Activated naive CD4-positive, alpha-beta T cell treated with anti-CD3 and anti-CD28 coated beads, Interleukin-2, amount 50 U/mL, for 16 hours (primary cell): ENCODE measurements at regions not wholly inside any gene's neighbourhood (a gene's known extent, or its start where the extent isn't known, plus 50 kb on each side); places are given as distances from the start of the nearest gene placed in this dataset.

Experiments used
- DNase-seq: peaks from one replicate; pipeline ENCODE4 v3.0.0-alpha.2; 2020

DNA sequence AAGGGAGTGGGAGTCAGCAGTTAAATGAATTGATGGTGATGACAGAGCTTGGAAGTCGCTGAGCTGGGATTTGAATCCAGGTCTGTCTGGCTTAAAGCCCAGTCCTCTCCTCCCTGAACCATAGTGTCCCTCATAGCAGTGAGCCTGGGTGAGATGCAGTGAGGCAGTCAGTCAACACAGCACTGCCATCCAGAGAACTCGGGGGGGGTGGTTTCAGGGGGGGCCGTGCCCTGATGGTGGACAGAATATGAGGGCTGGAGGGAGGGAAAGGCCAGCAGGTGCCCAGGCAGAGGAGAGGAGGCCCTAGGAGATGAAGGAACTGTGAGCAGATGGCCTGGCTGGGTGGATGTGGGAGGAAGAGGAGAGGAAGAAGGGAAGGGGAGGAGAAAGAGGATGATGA lies 405.6 kb downstream of the PTPRU start:
- DNase-seq = no peak

DNA sequence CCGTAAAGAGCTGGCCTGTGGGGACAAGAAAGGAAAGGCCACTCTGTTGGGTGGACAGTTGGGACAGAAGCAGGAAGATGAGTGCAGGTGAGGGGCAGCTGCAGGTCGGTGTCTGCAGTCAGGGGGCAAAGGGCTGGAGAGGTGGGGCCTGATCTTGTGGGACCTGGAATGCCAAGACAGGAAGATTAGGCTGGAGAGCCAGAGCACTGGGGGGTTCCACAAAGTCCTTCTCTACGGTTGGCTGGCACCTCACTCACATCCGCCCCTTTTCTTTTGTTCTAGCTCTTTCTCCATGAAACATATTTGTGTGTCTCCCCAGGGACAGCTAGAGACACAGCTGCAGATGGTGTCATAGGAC lies 404.1 kb downstream of the PTPRU start:
- no peak for DNase-seq

DNA sequence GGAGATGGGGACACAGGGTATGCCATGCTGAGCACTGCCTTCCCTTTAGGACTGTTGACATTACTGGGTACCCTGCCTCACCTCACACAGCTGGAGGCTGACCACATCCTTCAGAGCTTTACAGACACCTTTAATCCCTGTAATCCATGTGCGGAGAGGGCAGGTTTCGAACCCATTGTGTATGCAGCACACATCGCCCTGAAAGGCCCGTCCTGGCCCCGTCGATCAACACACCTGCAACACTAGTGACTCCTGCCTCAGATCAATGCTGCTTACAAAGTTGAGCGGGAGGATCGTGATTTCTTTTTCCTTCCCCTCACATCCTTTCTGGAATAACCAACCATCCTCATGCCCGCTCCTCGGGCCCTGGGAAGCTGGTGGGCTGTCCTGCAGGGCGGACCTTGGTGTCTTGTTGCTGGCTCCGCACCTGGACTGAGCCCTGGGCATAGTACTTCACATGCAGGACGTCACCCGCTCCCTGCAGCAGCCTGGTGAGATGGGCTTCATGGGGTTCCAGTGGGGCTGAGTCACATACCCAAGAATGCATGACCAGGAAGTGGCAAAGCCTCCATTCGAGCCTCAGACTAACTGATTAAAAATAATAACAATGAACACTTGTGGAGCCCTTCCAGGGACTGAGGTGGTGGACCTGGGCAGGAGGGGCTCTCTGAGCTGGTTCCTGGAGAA lies 403.6 kb downstream of the PTPRU start:
- DNase-seq = no peak

DNA sequence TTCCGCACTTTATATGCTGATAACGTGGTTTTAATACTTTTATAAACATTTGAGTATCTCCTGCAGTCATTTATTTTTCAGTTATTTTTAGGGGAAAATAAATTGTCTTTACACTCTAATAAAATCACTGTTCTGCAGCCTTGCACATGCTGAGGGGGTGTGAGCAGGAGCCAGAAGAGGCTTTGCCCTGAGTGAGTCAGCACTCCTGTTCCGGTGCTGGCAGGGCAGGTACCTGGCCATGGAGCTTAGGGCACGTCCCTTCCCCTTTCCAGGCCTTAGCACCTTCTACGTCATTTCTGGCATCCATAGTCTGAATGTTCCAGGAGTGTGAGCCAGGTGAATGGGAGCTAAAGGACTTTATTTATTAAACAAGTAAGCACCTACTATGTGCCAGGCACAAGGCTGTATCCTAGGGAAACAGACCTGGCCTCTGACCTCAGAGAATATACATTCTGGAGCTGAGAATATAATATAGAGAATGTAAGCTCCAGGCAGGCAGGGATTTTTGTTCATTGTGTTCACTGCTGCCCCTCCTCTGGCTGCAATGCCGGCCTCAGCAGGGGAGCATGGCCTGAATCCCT lies 402.9 kb downstream of the PTPRU start:
- DNase-seq = no peak

DNA sequence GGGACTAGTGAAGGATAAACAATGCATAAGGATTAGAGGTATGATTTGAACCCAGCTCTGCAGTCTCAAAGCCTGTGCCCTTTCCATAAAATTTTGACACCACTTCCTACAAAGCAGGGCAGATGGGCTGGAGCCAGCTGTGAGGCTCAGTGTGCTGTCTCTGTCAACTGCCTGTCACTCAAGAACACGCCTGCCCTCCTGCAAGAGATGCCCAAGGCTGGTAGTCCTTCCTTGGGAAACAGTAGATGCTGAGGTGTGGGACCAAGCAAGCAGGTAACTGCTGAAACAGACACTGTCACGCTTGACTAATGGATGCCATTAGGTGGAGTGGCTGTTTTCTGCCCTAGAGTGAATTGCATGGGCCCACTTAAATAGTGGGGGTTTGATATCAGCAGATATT lies 402.0 kb downstream of the PTPRU start:
- DNase-seq = no peak

DNA sequence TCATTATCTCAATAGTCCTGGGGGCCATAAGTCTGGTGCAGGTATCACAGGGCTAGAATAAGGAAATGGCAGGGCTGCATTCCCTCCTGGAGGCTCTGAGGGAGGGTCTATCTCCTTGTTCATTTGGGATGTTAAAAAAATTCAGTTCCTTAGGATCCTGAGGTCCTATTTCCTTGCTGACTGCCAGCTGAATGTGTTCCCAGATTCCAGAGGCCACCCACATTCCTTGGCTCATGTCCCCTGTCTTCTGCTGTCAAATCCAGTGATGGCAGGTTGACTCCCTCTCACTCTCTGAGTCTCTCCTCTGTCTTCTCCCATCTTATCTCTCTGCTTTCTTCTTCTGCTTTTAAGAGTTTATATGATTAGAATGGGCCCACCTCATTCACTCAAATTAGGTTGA lies 400.6 kb downstream of the PTPRU start:
- DNase-seq = no peak

DNA sequence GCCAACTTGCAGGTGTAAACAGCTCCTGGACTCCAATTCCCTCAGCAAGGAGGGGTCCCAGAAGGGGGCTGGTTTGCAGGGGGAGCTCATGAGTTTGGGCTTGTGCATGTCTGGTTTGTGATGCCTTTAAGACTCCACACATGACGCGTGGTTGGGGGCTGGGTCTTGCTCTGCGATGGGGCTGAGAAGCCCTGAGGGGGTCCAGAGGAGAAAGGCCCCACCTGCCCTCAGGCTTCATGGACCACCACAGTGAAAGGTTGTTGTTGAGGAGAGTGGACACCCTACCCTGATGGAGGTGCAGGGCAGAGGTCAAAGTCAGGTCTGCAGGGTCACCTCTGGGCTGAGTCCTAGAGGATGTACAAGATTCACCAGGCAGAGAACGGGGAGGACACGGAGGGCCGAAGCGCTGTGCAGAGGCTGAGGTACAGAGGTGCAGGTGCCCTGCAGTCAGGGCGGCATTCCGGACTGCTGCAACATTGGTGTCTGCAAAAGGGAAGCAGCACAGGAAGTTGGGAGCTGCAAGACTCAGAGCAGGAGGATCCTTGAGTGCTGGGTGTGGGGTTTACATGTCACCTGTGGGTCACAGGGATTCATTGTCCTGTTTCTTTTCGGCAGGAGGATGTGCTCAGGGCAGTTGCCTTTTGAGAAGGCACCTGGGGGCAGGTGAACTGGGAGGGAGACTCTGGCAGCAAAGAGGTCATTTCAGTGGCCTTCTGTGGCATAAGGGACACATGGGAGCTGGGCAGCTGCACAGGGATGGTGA lies 399.4 kb downstream of the PTPRU start:
- DNase-seq = no peak

DNA sequence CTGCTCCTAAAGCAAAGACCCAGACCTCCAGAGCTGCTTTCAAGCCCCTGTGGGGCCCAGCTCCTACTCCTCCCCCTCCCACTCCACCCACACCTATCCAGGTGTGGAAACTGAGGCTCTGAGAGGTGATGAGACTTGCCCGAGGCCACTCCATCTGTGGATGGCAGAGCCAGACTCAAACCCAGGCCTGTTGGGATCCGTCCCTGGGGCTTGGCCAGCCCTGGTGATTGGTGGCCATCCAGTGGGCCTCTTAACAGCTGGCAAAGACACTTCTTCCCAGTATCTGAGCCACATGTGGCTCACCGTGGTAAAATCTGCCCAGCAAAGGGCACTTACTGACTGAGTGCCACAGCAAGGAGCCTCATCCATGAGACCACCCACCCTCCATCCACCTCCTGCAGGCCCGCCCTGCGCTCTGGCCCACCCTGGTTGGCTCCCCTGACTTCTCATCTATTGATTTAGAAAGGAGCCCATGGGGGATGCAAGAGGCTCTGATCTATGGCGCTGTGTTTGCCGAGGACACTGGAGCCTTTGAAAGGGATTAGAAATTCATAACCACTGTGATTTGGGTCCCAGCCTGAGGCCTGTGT lies 398.5 kb downstream of the PTPRU start:
- no peak for DNase-seq

DNA sequence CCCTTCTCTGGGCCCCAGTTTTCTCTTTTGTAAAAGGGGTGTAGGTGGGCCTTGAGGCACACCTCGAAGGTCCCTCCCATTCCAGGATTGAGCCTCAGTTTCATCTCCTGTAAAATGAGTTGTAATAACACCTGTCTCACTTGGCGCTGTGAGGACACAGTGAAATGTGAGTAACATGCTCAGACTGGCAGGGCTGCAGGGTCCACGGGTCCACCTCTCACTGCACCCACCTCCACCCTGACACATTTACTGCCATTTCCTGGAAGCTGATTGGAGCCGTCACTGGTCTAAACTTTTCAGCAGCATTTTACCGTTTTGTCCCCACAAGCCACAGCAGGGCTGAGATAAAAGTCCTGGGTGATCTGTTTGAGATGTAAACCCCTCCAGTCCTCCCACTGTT lies 398.0 kb downstream of the PTPRU start:
- no peak for DNase-seq

DNA sequence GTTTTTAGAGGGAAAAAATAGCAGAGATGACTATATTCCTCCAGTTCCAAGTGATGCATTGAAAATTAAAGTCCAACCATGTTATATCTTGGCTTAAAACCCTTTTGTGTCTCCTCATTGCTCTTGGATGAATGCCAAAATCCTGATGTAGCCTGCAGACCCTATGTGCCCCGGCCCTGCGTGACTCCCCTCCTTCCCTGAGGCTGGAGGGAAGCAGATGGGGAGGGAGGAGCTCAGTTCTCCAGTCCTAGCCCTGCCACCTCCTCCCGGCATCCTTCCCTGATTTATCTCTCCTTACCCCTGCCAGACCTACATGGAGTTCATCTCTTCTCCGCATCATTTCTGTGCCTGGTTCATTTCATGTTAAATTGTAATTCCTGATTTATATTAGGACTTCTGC lies 397.4 kb downstream of the PTPRU start:
- DNase-seq = no peak

DNA sequence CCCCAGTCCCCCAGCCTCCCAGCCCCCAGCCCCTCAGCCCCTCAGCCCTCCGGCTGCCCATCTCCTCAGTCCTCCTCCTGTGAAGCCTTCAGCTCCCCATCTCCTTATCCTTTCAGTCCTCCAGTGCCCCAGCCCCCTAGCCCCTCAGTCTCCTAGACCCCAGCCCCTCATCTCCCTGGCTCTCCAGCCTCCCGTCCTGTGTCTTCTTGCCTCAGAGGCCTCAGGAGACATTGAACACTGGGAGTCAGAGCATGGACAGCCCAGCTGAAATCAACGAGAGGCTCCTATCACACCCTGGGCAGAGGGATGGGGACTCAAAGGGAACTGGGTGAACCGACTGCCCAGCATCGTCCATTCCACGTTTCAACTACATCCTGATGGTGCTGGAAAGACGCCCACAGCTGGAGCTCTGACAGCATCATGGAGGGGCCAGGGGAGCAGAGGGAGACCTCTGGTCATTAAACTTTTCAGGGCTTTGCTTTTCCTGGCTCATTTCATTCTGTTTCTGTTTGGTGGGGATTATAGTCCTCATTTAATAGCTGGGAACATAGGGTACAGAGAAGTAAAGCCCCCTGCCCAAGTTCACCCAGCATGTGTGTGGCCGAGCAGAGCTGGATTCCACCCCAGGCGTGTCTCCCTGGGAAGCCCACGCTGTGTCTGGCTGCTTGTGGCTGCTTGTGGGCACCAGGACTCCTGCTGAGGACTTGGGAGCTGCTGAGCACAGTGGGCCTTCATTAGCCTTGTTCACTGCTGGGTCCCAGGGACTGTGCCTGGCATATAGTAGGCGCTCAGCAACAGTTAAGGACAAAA lies 396.7 kb downstream of the PTPRU start:
- DNase-seq = no peak

DNA sequence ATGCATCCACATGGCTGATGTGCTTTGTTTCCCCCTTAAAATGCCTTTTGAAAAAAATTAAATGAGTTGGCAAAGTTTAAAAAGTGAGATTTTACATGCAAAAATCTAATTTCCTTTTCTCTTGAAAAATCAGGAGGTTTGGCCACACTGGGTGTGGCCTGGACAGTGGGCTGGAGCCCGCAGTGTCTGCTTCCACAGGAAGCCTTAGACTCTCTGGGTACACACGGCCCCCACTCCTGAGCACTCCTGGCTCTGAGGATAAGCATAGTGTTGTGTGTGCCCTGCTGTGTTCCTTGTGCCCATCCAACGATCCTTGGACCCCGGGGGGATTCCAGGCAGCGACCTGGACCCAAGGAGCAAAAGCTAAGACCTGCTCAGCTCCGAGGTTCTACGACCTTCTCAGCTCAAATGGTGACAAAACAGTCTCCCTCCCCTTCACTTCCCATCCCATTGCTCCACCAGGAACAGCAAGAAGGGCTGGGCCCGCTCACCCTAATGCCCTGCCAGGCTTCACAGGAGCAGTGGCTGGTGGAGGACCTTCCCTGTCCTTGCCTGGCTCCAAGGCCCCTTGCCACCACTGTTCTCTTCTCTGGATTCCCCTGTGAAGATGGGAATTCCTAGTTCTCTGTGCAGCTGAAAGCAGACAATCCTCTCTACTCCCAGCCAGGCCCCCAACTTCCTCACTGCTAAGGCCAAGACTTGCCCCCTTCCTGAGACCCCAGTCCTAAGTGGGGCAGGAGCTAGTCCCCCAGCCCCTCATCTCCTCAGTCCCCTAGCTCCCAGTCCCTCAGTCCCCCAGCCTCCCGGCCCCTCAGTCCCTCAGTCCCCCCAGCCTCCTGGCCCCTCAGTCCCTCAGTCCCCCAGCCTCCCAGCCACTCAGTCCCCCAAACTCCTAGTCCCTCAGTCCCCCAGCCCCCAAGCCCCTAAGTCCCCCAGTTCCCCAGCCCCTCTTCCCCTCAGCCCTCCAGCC lies 395.8 kb downstream of the PTPRU start:
- no peak for DNase-seq

DNA sequence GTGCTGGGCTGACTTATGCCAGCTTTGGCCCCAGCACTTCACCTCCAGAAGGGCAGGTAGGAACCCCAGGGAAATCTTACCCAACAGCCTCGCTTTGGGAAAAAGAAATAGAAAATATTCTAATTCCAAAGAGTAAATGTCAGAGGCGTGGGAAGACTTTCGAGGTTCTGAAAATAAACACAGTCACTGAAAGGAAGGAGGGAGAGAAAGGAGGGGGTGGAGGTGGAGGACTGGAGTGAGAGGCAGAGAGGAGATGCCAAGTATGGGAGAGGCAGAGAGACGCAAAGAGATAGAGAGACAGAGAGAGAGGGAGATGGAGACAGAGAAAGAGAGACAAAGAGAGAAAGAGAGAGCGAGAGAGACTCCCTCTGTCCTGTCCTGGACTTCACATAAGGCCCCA lies 395.0 kb downstream of the PTPRU start:
- DNase-seq = no peak

DNA sequence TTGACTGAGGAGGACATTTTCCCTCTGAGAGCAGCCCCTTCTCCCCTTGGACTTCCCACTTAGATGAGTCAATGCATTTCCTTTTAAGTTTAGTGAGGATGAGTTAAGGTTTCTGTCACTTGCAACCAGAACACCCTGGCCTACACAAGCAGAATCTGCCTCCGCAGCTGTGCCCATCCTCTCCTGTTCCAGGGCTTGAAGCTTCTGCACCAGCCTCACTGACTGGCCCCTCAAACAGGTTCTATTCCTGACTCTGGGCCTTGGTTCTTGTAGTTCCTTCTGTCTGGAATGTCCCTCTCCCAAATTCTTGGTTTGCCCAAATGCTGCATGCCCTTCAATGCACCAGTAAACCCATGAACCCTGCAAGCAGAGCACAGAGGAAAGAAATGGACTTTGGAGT lies 394.4 kb downstream of the PTPRU start:
- no peak for DNase-seq

DNA sequence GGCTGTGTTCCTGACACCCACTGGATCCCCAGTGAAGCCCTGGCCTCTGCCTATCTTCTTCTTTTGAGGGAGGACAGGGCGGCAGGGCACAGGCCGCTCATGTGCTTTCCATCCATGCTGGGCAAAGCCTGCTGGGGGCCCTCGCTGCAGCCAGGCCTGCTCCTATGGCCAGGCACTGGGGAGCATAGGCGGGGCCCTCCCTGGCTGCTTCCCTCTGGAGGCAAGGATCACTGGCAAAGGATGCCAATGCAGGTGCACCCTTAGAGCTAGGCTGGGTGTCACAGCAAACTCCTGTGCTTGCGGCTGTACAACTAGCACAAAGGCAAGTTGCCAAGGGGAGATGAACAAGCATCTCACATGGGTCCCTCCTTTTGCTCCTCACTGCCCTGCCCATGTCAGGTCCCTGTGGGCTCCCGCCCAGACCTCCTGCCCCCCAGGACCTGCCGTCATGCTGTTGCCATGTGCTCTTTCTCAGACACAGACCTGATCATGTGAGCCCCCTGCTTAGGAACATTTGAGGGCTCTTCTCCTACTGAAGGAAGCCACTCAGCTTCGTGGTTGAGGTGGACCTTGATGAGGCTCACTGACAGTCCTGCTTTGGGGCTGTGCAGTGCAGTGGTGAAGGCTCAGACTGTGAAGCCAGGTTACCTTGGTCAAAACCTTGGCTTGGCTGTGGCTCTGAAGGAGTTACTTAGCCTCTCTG lies 393.6 kb downstream of the PTPRU start:
- no peak for DNase-seq

DNA sequence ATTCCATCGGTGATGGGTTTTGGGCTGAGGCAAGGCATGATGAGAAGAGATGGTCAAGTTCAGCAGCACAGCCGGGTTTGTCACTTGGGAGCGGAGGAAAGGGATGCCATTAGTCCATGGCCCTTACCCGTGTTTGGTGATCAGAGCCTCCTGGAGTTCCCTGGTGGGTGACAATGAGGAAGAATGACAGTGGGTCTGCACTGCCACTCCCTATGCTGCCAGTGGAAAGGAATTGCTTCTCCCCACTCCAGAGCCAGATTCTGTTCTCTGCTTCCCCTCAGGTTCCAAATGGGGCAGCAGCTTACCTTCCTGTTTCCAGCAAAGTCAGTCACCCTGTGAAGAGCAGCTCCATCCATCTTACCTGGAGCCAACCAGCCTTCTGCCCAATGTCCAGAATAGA lies 393.1 kb downstream of the PTPRU start:
- DNase-seq = no peak

DNA sequence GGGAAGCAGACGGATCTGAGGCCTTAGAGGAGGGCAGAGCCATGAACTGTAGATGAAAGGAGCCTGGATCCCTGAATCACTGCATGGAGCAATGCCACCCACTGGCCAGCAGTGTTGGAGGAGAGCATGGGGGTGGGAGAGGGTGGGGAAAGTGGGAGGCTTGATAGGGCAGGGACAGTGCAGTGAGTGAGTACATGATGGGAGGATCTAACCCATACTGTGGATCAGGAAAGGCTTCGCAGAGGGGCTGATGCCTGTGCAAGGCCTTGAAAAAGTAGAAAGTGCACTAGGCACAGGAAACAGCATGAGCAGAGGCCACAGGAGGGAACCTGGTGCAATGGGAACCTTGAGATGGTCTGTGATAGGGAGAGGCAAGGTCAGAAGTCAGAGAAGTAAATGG lies 391.9 kb downstream of the PTPRU start:
- no peak for DNase-seq

DNA sequence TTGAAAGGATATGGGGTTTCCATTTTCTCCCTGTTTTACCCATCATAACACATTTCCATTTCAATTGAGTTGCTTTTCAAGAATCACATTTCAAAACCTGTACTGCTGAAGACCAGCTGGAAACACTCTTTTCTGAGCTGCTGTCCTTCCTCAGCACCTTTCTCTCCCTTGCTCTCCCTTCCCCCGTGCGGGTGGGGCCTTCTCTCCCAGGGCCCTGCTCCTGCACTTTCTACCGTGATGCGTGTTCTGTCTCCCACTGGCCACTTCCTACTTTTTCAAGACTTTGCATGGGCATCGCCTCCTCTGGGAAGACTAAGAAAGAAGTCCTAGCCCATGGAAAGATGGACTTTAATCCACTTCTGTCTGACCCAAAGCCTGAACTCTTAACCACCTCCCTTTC lies 390.4 kb downstream of the PTPRU start:
- DNase-seq = no peak

DNA sequence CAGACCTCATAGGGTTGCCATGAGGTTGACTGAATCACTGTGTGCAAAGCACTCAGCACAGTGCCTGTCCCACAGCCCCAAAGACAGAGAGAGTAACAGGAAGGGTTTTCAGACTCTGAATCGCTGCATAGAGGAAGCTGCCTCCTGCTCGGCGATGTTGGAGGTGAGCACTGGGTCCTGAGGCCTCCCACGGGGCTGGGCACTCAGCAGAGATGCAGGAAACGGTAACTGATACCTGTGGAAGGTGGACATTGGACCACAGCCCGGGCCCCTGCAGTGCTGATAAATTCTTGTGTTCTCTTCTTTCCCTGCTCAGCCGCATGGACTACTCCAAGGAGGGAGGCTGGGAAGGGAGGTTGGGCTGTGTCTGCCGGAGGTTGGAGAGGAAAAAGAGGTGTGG lies 389.7 kb downstream of the PTPRU start:
- DNase-seq = no peak

DNA sequence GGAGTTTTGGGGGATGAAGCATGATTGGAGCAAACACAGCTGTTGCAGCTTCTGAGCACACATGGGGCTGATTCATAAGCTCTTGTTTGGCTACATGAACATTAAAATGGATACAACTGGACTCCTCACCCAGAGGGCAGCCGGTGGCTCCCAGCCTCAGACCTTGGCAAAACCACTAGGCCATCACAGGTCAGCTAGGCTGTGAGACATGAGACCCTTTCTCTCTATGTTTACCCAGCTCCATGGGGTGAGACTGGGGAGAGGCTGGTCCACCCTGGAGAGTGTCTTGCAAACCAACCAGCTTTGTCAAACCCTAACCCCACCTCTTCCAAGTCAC lies 388.7 kb downstream of the PTPRU start:
- DNase-seq = no peak

DNA sequence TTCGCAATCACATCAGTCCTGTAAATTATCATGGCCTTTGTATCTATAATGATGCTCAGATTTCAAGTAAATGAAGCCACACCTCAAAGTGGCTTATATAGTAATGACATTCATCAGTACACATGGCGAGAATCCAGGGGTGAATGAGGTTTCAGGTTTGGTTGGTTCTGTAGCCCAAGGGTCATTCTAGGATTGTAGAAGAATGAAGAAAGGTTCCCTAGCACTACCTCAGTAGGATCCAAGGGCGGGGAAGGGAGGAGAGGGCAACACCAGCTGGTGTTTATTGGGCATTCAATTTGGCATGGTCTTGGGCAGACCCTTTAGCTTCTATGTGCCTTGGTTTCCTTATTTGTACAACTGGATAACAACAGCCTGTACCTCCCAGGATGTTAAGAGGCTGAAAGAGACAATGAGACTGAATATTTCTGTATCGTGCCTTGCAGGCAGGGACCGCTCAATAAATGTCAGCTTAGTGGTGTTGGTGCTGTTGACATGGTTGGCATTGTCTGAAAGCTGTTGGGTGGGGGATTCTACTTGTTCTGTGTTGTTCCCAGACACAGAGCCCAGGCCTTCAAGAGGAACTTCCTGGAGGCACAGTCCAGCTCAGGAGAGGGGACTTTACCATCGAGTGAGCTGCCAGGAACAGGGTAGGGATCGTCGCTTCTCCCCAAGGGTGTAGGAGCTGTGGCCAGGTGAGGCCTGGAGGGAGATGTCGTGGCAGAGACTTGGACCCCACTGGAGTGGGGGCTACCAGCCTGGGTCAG lies 388.2 kb downstream of the PTPRU start:
- no peak for DNase-seq
